ENCODE measurements at regions not wholly inside any gene's neighbourhood (a gene's known extent, or its start where the extent isn't known, plus 50 kb on each side); places are given as distances from the start of the nearest gene placed in this dataset.

GRCh38 chr4:152037435-152037834 is 276.6 kb upstream of the GATB start:
- TF ChIP-seq CTCF (IDR thresholded peaks at IDR 0.05), result no peak
- TF ChIP-seq POLR2A (IDR thresholded peaks at IDR 0.05), result no peak
- TF ChIP-seq POLR2AphosphoS5 (IDR thresholded peaks at IDR 0.05; ENCODE audit: insufficient read depth in 1 of 2, low read depth in 1 of 2), result no peak

All from vagina (tissue), 2 donors.